ENCODE measurements at regions not wholly inside any gene's neighbourhood (a gene's known extent, or its start where the extent isn't known, plus 50 kb on each side); places are given as distances from the start of the nearest gene placed in this dataset.
A peak's percentile ranks its signal among the peaks of the same experiment; 100 is the strongest.

DNA sequence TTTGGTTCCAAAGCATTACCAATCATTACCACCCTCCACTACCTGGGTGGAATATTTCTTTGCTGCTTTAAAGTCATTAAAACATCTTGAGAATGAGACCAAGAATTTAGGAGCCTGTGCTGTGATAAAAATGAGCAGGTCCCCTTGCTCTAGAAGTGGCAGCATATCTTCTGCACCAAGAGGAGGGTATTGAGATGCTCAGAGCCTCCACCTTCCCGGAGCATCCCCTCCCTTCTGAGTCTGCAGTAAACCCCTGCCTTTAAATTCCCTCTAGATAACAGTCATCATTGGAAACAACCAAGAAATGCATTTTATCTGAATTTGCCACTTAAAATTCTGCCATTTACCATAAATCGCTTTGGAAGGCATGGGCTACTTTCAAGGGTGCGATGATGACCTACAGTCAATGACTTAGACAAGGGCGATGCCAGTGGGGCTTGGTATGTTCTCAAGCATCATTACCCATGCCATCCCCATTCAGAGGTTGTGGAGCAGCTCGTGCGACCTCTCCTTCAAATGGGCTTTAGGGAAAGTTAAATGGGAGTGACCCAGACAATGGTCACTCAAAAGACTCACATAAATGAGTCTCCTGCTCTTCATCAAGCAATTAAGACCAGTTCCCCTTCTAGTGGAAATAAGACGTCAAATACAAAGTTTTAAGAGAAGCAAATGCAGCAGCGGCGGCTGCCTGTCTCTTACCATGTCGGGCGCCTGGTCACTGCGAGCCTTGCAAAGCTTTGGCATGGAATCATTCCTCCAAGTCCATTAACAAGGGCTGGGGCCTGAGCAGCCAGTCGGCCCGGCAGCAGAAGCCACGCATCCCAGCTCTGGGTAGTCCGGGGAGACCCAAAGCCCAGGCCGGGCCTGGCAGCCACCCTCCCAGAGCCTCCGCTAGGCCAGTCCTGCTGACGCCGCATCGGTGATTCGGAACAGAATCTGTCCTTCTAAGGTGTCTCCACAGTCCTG lies 334.5 kb downstream of the TMEM121 start:
- peak; percentile 8 for DNase-seq

DNA sequence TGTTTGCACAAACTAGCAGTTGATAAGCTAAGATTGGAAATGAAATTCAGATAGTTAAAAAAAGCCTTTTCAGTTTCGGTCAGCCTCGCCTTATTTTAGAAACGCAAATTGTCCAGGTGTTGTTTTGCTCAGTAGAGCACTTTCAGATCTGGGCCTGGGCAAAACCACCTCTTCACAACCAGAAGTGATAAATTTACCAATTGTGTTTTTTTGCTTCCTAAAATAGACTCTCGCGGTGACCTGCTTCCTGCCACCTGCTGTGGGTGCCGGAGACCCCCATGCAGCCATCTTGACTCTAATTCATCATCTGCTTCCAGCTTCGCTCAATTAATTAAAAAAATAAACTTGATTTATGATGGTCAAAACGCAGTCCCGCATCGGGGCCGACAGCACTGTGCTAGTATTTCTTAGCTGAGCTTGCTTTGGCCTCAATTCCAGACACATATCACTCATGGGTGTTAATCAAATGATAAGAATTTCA lies 335.6 kb downstream of the TMEM121 start:
- no peak for DNase-seq

DNA sequence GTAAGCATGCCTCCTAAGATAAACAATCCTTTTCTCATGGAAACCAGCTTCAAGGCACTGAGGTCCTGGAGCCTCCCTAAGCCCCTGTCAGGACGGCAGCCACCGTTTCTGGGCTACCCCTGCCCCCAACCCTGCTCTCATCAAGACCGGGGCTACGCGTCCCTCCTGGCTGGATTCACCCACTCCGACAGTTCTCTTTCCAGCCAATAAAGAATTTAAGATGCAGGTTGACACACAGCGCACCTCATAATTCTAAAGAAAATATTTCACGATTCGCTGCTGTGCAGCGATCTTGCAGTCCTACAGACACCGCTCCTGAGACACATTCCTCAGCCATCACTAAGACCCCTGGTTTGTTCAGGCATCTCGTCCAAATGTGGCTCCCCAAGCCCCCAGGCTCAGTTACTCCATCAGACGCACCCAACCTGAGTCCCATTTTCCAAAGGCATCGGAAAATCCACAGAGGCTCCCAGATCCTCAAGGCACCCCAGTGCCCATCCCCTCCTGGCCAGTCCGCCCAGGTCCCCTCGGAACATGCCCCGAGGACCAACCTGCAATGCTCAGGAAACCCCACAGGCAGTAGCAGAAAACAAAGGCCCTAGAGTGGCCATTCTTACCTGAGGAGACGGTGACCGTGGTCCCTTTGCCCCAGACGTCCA lies 336.3 kb downstream of the TMEM121 start:
- peak; percentile 15 for DNase-seq

DNA sequence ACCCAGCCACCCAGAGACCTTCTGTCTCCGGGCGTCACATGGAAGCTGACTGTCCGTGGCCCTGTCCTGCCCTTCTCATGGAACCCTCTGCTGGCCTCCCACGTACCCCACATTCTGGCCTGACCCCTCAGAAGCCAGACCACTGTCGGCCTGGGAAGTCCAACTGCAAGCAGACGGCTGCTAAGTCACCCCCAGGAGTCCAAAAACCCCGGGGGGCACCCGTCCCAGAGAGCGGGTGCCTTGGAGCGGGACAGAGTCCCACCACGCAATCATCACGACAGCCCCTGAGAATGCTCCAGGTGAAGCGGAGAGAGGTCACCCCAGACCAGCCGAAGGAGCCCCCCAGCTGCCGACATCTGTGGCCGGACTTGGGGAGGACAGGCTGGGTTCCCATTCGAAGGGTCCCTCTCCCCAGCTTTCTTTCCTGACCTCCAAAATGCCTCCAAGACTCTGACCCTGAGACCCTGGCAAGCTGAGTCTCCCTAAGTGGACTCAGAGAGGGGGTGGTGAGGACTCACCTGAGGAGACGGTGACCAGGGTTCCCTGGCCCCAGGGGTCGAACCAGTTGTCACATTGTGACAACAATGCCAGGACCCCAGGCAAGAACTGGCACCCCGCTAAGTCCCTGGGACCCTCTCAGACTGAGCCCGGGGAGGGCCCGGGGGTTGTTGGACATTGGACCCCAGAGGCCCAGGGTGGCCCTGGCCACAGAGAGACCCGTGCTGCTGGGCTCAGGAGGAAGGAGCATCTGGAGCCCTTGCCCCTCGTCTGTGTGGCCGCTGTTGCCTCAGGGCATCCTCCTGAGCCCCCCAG lies 337.1 kb downstream of the TMEM121 start:
- DNase-seq, result peak; percentile 13

DNA sequence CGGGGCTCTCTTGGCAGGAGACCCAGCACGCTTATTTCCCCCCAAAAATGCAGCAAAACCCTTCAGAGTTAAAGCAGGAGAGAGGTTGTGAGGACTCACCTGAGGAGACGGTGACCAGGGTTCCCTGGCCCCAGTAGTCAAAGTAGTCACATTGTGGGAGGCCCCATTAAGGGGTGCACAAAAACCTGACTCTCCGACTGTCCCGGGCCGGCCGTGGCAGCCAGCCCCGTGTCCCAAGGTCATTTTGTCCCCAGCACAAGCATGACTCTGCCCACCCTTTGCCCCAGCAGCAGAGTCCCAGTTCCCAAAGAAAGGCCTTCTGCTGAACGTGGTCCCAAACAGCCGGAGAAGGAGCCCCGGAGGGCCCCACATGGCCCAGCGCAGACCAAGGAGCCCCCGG lies 337.7 kb downstream of the TMEM121 start:
- DNase-seq, result peak; percentile 8

DNA sequence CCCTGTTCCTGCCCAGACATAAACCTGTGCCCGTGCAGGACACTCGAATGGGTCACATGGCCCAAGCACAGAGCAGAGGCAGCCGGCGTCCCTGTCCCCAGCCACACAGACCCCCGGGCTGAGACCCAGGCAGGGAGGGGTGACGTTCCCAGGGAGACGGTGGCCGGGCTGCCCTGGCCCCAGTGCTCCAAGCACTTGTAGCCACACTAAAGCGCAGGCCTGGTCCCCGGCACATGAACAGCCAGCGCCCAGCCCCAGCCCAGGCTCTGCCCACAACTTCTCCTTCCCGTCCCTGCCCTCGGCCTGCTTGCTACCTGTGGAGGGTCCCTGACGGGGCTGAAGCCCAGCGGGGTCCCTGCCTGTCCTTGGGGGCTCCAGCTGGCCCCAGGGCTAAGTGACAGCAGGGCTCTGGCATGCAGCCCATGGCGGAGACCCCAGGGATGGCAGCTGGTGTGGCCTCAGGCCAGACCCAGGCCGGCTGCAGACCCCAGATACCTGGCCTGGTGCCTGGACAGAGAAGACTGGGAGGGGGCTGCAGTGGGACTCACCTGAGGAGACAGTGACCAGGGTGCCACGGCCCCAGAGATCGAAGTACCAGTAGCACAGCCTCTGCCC lies 338.4 kb downstream of the TMEM121 start:
- peak; percentile 19 for DNase-seq

DNA sequence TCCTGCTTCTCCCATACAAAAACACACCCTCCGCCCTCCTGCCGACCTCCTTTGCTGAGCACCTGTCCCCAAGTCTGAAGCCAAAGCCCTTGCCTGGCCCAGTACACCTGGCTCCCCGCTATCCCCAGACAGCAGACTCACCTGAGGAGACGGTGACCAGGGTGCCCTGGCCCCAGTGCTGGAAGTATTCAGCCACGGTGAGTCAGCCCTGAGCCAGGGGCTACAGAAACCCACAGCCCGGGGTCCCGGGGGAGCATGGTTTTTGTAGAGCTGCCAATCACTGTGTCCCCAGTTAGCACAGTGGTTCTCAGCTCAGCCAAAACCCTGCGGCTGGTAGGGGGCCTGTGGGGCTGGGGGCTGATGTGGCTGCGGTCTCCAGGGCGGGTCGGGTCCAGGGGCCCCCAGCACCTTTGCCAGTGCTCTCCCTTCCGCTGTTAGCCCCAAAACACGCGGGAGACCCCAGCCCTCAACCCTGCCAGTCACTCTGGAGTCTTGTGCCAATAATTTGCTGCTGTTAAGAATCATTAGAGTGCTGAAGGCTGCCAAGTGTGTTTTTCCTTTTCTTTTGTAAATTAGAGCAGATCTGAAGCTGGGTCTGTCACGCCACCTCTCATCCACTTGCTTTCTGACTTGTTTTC lies 339.0 kb downstream of the TMEM121 start:
- peak; percentile 8 for DNase-seq

DNA sequence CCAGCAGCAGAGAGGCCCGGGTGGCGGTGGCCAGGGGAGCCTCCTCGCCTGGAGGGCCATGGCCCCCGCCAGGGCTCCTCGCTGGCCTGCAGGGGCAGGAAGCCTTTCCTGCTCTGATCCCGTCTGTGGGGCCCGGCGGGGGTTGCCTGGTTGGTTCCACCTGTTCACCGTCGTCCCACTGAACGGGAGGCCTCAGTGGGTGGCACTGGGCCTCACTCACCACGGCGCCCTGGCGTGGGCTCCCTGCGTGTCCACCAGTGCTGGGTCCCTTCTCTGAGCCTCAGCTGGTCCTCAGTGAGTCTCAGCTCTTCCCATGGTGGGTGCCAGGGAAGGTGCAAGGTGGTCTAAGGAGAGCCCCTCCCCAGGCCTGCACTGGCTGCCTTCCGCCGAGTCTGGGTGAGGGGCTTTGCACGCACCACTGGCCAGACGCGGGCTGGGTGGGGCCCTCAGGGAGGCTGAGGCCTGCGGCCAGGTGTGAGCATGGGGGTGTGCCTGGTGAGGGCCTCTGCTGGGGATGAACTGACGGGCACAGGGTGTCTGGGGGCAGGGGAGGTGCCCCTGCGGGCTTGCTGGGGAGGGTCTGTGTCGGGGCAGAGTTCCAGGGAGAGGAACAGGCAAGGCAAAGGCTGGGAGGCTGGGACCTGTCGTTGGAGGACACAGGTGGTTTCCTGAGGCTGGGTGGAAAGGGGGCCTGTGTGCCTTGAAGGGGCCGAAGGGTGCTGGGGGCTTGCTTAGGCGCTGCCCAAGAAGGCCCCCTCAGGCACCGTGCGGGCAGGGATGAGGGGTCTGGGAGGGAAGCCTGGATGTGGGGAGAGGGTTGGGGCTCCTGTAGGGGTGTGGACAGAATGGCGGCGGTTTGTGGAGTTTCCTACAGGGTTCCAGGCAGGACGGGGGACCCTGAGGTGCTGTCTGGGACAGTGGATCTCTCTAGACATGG lies 339.8 kb downstream of the TMEM121 start:
- peak; percentile 12 for DNase-seq

DNA sequence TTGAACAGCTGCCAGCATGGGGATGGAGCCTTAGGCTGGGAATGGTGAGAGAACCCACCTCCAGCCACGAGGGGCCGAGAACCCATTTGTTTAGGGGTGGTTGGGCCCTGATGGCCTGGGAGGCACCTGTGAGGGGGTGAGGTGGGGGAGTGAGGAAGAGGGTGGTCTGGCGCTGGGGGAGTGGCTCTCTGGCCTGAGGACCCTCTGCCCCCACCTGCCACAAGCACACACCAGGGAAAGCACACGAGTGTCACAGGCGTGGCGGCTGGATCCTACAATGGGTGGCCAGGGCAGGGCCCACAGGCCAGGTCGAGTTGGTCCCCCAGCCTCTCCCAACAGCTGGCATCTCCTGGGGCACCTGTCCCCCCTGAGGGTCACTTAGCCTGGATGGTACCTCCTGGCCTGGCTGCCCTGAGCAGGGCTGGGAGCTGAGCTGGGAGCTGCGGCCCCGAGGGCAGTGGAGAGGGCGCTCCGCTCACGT lies 340.5 kb downstream of the TMEM121 start:
- peak; percentile 14 for DNase-seq

DNA sequence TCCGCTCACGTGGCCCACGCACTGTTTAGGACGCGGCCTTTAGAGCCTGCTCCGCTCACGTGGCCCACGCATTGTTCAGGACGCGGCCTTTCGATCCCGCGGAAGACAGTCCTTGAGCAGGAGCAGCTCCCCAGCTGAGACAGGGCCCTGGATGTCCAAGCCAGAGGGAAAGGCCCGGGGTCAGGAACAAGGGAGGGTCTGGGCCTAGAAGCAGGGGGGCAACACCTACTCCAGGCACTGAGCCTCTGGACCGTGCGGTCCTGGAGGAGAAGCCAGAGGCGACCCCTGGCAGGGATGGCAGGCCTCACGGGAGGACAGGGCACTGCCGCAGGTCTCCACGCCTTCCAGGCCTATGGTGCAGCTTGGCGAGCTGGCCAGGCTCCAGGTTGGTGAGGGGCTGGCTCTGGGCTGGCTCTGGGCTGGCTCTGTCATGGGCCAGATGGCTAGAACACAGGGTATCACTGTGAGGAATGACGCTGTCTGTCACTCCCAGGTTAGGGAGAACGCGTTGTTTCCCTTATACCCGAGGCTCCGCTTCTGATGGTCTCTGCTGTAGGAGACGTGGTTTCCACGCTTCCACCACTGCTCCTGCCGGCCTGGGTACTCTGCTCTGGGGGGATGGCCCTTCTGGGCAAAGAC lies 341.7 kb downstream of the TMEM121 start:
- DNase-seq, result peak; percentile 17

DNA sequence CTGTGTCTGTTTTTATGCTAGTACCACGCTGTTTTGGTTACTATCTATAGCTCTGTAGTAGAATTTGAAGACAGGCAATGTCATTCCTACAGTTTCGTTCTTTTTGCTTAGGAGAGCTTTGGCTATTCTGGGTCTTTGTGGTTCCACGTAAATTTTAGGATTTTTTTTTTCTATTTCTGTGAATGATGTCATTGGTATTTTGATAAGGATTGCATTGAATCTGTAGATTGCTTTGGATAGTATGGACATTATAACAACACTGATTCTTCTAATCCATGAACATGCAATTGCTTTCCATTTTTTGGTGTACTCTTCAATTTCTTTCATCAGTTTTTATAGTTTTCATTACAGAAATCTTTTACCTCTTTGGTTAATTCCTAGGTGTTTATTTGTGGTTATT lies 345.2 kb downstream of the TMEM121 start:
- DNase-seq, result no peak

DNA sequence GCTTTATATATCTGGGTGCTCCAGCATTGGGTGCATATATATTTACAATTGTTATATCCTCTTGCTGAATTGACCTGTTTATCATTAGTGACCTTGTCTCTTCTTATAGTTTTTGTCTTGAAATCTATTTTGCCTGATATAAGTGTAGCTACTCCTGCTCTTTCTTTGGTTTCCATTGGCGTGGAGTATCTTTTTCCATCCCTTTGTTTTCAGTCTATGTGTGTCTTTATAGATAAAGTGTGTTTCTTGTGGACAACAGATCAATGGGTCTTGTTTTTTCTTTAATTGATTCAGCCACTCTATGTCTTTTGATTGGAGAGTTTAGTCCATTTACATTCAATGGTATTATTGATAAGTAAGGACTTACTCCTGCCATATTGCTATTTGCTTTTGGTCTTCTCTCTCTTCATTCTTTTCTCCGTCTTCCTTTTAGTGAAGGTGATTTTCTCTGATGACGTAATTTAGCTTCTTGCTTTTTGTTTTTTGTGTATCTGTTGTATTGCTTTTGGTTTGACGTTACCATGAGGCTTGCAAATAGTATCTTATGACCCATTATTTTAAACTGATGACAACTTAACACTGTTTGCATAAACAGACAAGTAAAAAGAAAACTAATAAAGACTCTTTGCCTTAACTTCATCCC lies 347.6 kb downstream of the TMEM121 start:
- no peak for DNase-seq

DNA sequence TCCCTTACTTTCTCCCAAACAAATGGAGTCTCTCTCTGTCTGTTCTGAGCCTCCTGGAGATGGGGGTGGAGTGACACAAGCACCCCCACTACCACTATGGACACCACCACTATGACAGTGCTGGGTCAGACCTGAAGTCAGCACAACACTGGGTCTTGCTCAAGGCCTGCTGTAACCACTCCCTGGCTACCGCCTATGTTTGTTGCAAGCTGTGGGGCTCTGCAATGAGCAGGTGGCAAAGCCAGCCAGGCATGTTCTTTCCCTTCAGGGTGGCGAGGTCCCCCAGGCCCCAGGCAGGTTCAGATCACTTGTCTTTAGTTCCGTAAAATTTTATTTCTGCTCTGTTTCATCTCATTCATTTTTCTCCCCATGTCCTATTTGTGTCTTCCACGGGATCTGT lies 349.8 kb downstream of the TMEM121 start:
- DNase-seq, result peak; percentile 5

DNA sequence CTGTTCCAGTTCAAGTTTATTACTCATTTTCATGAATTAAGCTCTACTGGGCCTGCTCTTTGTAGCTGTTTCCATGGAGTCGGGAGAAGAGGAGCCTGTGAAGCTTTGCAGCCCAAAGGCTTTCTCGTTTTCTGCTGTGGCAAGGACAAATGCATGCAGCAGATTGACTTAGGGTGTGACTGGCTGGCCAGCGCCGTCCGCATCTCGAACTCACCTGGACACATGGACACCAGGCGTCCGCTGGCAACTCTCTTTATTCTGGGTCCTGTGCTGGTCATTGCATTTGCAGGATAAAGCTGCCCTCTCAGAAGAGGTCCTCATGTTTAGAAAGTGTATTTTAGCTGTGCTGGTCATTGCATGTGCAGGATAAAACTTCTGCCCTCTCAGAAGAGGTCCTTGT lies 350.4 kb downstream of the TMEM121 start:
- DNase-seq, result no peak

DNA sequence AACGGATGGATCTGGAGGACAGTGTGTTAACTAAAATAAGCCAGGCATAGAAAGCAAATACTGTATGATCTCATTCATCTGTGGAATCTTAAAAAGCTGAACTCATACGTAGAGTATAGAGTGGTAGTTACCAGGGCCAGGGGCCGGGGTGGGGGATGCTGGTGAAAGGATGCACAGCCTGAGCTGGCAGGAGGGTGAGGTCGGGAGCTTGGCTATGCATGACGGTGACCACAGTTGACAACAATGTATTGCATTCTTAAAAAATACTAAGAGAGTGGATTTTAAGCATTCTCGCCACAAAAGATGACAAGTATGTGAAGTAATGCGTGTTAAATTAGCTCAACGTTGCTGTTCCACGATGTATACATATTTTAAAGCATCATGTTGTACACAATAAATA lies 351.3 kb downstream of the TMEM121 start:
- DNase-seq, result no peak

DNA sequence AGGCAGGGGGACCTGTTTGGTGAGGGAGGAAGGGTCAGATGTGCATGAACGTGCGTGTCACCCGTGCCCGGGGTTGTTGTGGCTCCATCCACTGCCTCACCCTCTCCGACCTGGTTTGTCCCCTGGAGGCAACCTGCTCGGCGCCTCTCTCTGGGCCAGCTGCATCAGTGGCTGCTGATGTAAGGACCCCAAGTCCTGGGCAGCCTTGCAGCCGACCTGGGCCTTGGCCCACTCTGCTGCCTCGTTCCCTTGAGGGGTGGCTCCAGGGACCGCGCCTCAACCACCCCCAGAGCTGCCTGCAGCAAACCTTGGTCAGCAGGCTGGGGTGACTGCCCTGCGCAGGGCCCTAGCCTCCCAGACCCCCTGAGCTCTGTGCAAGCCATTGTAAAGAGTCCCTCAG lies 351.7 kb downstream of the TMEM121 start:
- peak; percentile 11 for DNase-seq

DNA sequence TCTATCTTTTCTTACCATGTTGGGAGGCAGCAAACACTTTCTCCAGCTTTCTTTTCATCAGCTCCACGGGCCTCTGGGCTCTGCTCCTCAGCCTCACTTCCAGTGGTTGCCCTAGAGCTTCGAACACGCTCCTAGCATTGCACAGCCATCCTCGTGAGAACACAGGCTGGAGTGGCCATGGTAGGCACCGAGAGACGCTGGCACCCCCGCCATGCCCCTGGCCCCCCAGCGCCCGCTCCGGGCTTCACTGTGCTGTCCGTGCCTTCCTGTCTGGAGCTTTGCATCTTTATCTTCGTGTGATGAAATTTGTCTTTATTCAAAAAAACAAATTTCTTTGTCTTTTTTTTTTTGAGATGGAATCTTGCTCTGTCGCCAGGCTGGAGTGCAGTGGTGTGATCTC lies 352.2 kb downstream of the TMEM121 start:
- DNase-seq, result no peak

DNA sequence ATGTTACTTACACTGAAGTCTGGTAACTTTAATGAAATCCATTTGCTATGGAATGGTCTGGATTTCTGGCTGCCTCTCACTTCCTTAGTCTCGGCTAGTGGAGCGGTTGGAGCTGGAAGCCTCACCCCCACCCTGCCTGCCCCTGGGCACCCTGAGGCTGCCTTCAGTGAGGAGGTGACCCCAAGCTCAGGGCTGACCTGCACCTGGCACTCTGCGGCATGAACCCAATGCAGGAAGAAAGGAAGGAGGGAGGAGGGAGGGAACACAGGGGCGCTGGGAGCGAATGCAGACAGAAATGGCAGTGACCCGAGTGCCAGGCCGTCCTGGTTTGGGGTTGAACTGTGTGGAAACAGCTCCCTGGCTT lies 353.1 kb downstream of the TMEM121 start:
- peak; percentile 4 for DNase-seq

DNA sequence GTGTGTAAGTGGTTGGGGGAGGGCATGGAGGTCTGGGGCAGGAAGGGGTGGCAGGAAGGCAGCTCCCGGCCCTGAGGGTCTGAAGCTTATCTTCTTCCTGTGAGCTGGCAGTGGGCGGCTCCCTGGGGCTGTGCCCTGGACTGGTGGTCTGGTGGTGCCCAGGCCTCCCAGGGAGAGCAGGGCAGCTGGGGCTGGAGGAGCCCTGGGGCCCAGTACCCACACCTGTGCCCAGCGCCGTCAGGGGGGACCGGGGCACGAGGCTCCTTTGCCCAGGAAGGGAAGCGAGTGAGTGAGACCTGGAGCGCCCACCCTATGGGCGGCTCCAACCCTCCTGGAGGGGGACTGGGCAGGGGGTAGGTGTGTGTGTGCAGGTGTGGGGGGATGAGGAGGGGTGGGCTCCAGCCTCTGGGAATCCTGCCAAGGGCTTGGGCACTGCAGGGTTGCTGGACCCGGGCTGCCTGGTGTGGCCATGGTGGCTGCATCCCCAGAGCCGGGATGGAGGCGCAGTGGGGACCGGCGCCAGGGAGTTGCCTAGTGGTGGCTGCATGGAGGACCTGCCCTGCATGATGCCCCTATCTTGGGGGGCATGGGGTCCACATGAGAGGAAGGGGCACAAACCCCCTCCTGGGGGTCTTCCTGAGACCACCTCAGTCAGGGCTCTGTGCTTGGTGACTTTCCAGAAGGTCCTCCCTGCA lies 353.6 kb downstream of the TMEM121 start:
- peak; percentile 16 for DNase-seq

All from left hindlimb (tissue), 1 donor.